ENCODE measurements at regions not wholly inside any gene's neighbourhood (a gene's known extent, or its start where the extent isn't known, plus 50 kb on each side); places are given as distances from the start of the nearest gene placed in this dataset.

- H3K4me3 Mint-ChIP-seq, result no peak overlapping the region
- intact Hi-C loops (cut with micrococcal nuclease), result no loop called here
- ChIA-PET CTCF (interaction anchor here (0.6 kb wide), 1 partner anchor 103 kb away, joined by 3 read pairs; no protein-coding TSS in a partner anchor), POLR2A (interaction anchor here (1.1 kb wide), 1 partner anchor 8 kb away, joined by 3 read pairs; no protein-coding TSS in a partner anchor)
- no peaks in the 10 kb centered on the region for H3K36me3 Mint-ChIP-seq (ENCODE audit: low read depth)
- DNase-seq (no peak), ATAC-seq (no peak)
- H3K4me1 Mint-ChIP-seq (ENCODE audit: low read depth), result no peaks in the 10 kb centered on the region
- no peaks in the 10 kb centered on the region for H3K9me3 Mint-ChIP-seq
- TF ChIP-seq, protein P1, sequence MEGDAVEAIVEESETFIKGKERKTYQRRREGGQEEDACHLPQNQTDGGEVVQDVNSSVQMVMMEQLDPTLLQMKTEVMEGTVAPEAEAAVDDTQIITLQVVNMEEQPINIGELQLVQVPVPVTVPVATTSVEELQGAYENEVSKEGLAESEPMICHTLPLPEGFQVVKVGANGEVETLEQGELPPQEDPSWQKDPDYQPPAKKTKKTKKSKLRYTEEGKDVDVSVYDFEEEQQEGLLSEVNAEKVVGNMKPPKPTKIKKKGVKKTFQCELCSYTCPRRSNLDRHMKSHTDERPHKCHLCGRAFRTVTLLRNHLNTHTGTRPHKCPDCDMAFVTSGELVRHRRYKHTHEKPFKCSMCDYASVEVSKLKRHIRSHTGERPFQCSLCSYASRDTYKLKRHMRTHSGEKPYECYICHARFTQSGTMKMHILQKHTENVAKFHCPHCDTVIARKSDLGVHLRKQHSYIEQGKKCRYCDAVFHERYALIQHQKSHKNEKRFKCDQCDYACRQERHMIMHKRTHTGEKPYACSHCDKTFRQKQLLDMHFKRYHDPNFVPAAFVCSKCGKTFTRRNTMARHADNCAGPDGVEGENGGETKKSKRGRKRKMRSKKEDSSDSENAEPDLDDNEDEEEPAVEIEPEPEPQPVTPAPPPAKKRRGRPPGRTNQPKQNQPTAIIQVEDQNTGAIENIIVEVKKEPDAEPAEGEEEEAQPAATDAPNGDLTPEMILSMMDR (IDR thresholded peaks at IDR 0.05), result no peak
- H3K27me3 Mint-ChIP-seq, result no peaks in the 10 kb centered on the region
- no peak overlapping the region for H3K27ac Mint-ChIP-seq
These were observed 75.6 kb upstream of the TNIK start for GRCh38 chr3:171535799-171536198.

GRCh38 chr3:171535133-171535532, 74.9 kb upstream of the TNIK start:
- CTCF ChIA-PET, result interaction anchor here (0.6 kb wide), 1 partner anchor 102 kb away, joined by 3 read pairs; no protein-coding TSS in a partner anchor
- POLR2A ChIA-PET, result interaction anchor here (1.1 kb wide), 1 partner anchor 9 kb away, joined by 3 read pairs; no protein-coding TSS in a partner anchor
- TF ChIP-seq, protein P1 (IDR thresholded peaks at IDR 0.05), result no peak
- no peak for DNase-seq
- Mint-ChIP-seq H3K27ac (no peak overlapping the region), H3K36me3 (ENCODE audit: low read depth) (no peaks in the 10 kb centered on the region), H3K9me3 (no peaks in the 10 kb centered on the region), H3K4me1 (ENCODE audit: low read depth) (no peaks in the 10 kb centered on the region), H3K4me3 (no peak overlapping the region), H3K27me3 (no peaks in the 10 kb centered on the region)
- intact Hi-C loops (cut with micrococcal nuclease), result no loop called here
- ATAC-seq, result no peak

GRCh38 chr3:171533702-171534101, 73.5 kb upstream of the TNIK start:
- no peak overlapping the region for H3K4me3 Mint-ChIP-seq
- no peaks in the 10 kb centered on the region for H3K27me3 Mint-ChIP-seq
- H3K27ac Mint-ChIP-seq, result no peak overlapping the region
- no peaks in the 10 kb centered on the region for H3K4me1 Mint-ChIP-seq (ENCODE audit: low read depth)
- DNase-seq (no peak), ATAC-seq (no peak)
- H3K36me3 Mint-ChIP-seq (ENCODE audit: low read depth), result no peaks in the 10 kb centered on the region
- CTCF ChIA-PET, result no interaction called here
- TF ChIP-seq, protein P1 (IDR thresholded peaks at IDR 0.05), result no peak
- POLR2A ChIA-PET, result interaction anchor here (1.2 kb wide), 1 partner anchor 254 kb away, joined by 3 read pairs; no protein-coding TSS in a partner anchor
- intact Hi-C loops (cut with micrococcal nuclease), result no loop called here
- no peaks in the 10 kb centered on the region for H3K9me3 Mint-ChIP-seq

- Mint-ChIP-seq H3K4me1 (ENCODE audit: low read depth) (no peaks in the 10 kb centered on the region), H3K36me3 (ENCODE audit: low read depth) (no peaks in the 10 kb centered on the region), H3K9me3 (no peaks in the 10 kb centered on the region), H3K27me3 (no peaks in the 10 kb centered on the region), H3K27ac (no peak overlapping the region), H3K4me3 (no peak overlapping the region)
- no peak for ATAC-seq
- POLR2A ChIA-PET, result no interaction called here
- TF ChIP-seq, protein P1 (IDR thresholded peaks at IDR 0.05), result no peak
- intact Hi-C loops (cut with micrococcal nuclease), result no loop called here
- CTCF ChIA-PET, result no interaction called here
- no peak for DNase-seq
These were observed 72.1 kb upstream of the TNIK start for GRCh38 chr3:171532294-171532693.

- no peak for DNase-seq
- H3K4me1 Mint-ChIP-seq (ENCODE audit: low read depth), result no peaks in the 10 kb centered on the region
These were observed 71.5 kb upstream of the TNIK start for GRCh38 chr3:171531716-171532115.

More at GRCh38 chr3:171531716-171532115, 71.5 kb upstream of the TNIK start:
- Mint-ChIP-seq H3K9me3 (no peaks in the 10 kb centered on the region), H3K4me3 (no peak overlapping the region), H3K27ac (no peak overlapping the region), H3K27me3 (no peaks in the 10 kb centered on the region), H3K36me3 (ENCODE audit: low read depth) (no peaks in the 10 kb centered on the region)
- CTCF ChIA-PET, result no interaction called here
- ATAC-seq, result no peak
- POLR2A ChIA-PET, result no interaction called here
- intact Hi-C loops (cut with micrococcal nuclease), result no loop called here
- TF ChIP-seq, protein P1 (IDR thresholded peaks at IDR 0.05), result no peak

All from activated CD8-positive, alpha-beta T cell treated with anti-CD3 and anti-CD28 coated beads for 36 hours (primary cell).